Globus pallidus (tissue), 1 donor: ENCODE measurements at regions not wholly inside any gene's neighbourhood (a gene's known extent, or its start where the extent isn't known, plus 50 kb on each side); places are given as distances from the start of the nearest gene placed in this dataset.
"Not testable (repeated sequence)": the region's sequence is repeated elsewhere in the genome, so short reads cannot be mapped to it uniquely, and the experiment has no call there.

Experiments
- DNase-seq: peaks from one replicate; pipeline ENCODE4 v3.0.0-alpha.2; 2015; ENCODE audit warnings: low spot score

- no peak for DNase-seq
Observed at GRCh38 chr9:102362470-102363132, 624.2 kb upstream of the GRIN3A start.

GRCh38 chr9:102360846-102361245, 622.4 kb upstream of the GRIN3A start:
- DNase-seq: no peak

- DNase-seq: no peak
Observed at GRCh38 chr9:102355982-102356381, 617.5 kb upstream of the GRIN3A start.

GRCh38 chr9:102354041-102354440, 615.6 kb upstream of the GRIN3A start:
- no peak for DNase-seq

GRCh38 chr9:102337471-102337870, 599.0 kb upstream of the GRIN3A start:
- not testable (repeated sequence) for DNase-seq

GRCh38 chr9:102309379-102309778, 570.9 kb upstream of the GRIN3A start:
- no peak for DNase-seq

- no peak for DNase-seq
Observed at GRCh38 chr9:102295188-102295587, 556.7 kb upstream of the GRIN3A start.

- no peak for DNase-seq
Observed at GRCh38 chr9:102273952-102274351, 535.5 kb upstream of the GRIN3A start.

GRCh38 chr9:102253099-102253498, 514.7 kb upstream of the GRIN3A start:
- no peak for DNase-seq

GRCh38 chr9:102244916-102245315, 506.5 kb upstream of the GRIN3A start:
- DNase-seq: no peak

GRCh38 chr9:102237520-102237919, 499.1 kb upstream of the GRIN3A start:
- DNase-seq: no peak

GRCh38 chr9:102237094-102237493, 498.6 kb upstream of the GRIN3A start:
- DNase-seq: no peak

GRCh38 chr9:102227416-102227815, 489.0 kb upstream of the GRIN3A start:
- DNase-seq: not testable (repeated sequence)

- DNase-seq: no peak
Observed at GRCh38 chr9:102225841-102226441, 487.5 kb upstream of the GRIN3A start.

- not testable (repeated sequence) for DNase-seq
Observed at GRCh38 chr9:102223320-102224136, 485.1 kb upstream of the GRIN3A start.

- DNase-seq: no peak
Observed at GRCh38 chr9:102209176-102209575, 470.7 kb upstream of the GRIN3A start.

GRCh38 chr9:102206432-102206831, 468.0 kb upstream of the GRIN3A start:
- no peak for DNase-seq

GRCh38 chr9:102205251-102205650, 466.8 kb upstream of the GRIN3A start:
- DNase-seq: no peak

- DNase-seq: no peak
Observed at GRCh38 chr9:102202126-102202525, 463.7 kb upstream of the GRIN3A start.

GRCh38 chr9:102185962-102186361, 447.5 kb upstream of the GRIN3A start:
- no peak for DNase-seq

GRCh38 chr9:102185371-102185770, 446.9 kb upstream of the GRIN3A start:
- no peak for DNase-seq

- DNase-seq: no peak
Observed at GRCh38 chr9:102178811-102179210, 440.4 kb upstream of the GRIN3A start.

GRCh38 chr9:102174202-102174601, 435.8 kb upstream of the GRIN3A start:
- not testable (repeated sequence) for DNase-seq
